GM13976 (cell line): ENCODE measurements at regions not wholly inside any gene's neighbourhood (a gene's known extent, or its start where the extent isn't known, plus 50 kb on each side); places are given as distances from the start of the nearest gene placed in this dataset.

Experiments used
- DNase-seq: peaks from one replicate; pipeline ENCODE4 v3.0.0; 2012; ENCODE audit warnings: low spot score
- in situ Hi-C: fragments of 300-500 bp; cut with MboI; formaldehyde crosslinking; loops from one replicate; pipeline ENCODE4 v1.12.0; 2022; ENCODE audit warnings: low sequenced_read_pairs, mixed read lengths, inconsistent platforms; ENCODE audit not compliant: unreplicated experiment
- TF ChIP-seq, protein P1 (sequence below): IDR thresholded peaks from 2 replicates; pipeline ENCODE4 v1.5.1; 2012; ENCODE audit warnings: borderline replicate concordance, mild to moderate bottlenecking; ENCODE audit not compliant: insufficient read depth; ENCODE audit errors: extremely low read depth, missing control alignments, control extremely low read depth

GRCh38 chrX:96311366-96311765 lies 373.3 kb upstream of the DIAPH2 start:
- TF ChIP-seq, protein P1, sequence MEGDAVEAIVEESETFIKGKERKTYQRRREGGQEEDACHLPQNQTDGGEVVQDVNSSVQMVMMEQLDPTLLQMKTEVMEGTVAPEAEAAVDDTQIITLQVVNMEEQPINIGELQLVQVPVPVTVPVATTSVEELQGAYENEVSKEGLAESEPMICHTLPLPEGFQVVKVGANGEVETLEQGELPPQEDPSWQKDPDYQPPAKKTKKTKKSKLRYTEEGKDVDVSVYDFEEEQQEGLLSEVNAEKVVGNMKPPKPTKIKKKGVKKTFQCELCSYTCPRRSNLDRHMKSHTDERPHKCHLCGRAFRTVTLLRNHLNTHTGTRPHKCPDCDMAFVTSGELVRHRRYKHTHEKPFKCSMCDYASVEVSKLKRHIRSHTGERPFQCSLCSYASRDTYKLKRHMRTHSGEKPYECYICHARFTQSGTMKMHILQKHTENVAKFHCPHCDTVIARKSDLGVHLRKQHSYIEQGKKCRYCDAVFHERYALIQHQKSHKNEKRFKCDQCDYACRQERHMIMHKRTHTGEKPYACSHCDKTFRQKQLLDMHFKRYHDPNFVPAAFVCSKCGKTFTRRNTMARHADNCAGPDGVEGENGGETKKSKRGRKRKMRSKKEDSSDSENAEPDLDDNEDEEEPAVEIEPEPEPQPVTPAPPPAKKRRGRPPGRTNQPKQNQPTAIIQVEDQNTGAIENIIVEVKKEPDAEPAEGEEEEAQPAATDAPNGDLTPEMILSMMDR, result no peak
- in situ Hi-C loops, result no loop called here
- DNase-seq, result no peak

DNA sequence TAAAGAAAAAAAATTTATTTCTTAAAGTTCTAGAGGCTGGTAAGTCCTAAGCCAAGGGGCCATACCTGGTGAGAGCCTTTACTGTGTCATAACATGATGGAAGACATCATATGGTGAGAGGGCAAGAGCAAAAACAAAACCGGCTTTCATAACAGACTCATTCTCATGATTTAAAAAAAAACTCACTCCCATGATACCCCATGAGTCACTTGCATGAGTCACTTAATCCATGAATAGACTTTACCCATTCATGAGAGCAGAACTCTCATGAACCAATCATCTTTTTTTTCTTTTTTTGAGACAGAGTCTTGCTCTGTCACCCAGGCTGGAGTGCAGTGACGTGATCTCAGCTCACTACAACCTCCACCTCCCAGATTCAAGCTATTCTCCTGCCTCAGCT lies 369.7 kb upstream of the DIAPH2 start:
- in situ Hi-C loops, result no loop called here
- TF ChIP-seq, protein P1, result no peak
- DNase-seq, result no peak

DNA sequence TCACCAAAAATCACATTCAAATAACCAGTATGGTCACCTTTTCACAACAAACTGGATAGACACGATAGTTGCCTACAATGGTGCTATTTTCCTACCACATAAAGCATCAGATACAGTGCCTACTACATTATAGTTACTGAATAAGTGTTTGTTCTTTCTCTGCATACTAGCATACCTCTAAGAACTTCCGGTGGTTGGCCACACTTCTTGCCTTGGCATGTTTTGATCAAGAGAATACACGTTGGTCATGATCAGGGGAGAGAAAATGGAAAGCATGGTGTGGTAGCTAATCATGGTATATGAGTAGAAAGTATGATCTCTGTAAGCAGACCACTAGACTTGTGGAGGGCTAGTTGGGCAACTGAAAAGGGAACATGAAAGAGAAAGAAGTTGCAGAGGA lies 322.8 kb upstream of the DIAPH2 start:
- DNase-seq, result no peak
- in situ Hi-C loops, result no loop called here
- TF ChIP-seq, protein P1, result no peak

GRCh38 chrX:96372313-96373046 lies 312.2 kb upstream of the DIAPH2 start:
- peak; percentile 17 for DNase-seq
- in situ Hi-C loops, result no loop called here
- TF ChIP-seq, protein P1, result peak; percentile 41

DNA sequence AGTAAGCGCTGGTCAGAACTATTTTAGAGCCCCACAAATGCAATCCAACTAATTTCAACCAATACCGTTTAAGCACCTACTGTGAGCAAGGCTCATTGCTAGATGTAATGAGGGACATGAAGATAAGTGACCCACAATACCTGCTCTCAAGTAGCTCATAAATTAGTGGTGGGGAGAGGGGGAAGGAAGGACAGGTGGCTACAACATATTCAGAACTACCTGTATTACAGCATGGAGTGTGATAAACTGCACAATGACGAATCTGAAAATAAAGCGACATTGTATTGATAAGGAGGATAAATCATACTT lies 311.6 kb upstream of the DIAPH2 start:
- TF ChIP-seq, protein P1, result no peak
- DNase-seq, result no peak
- in situ Hi-C loops, result no loop called here

GRCh38 chrX:96376266-96376665 lies 308.4 kb upstream of the DIAPH2 start:
- TF ChIP-seq, protein P1, result no peak
- no peak for DNase-seq
- in situ Hi-C loops, result no loop called here
